A549 (cell line): ENCODE measurements at regions not wholly inside any gene's neighbourhood (a gene's known extent, or its start where the extent isn't known, plus 50 kb on each side); places are given as distances from the start of the nearest gene placed in this dataset.

Experiments
- ATAC-seq, 2 experiments: fragments of 200-7000 bp in 1 of 2; fragments of >200 bp in 1 of 2; cut with Nextera tagmentation in 1 of 2; cut with Tn5 transposase in 1 of 2; 3 replicates each; pipeline versions ENCODE4 v1.8.0 to v1.9.1; 2018 to 2020; ENCODE audit warnings: mild to moderate bottlenecking in 1 of 2, moderate library complexity in 1 of 2
- CTCF ChIA-PET: fragments of 300-600 bp; sonication (Branson Sonifier 250); formaldehyde crosslinking; extraction: SDS; loops from one replicate; lab custom pipeline; 2021; ENCODE audit warnings: antibody characterized with exemption, inconsistent platforms; lab: Yijun Ruan, JAX
- POLR2A ChIA-PET: fragments of 350-600 bp; formaldehyde crosslinking; extraction: SDS; loops from one replicate; lab custom pipeline; 2021; ENCODE audit warnings: antibody characterized with exemption, inconsistent platforms; lab: Yijun Ruan, JAX
- DNase-seq, 2 experiments: peaks; one replicate each; pipeline versions ENCODE4 v3.0.0 to v3.0.0-alpha.2; 2011 to 2016; ENCODE audit warnings: low read depth in 1 of 2, low spot score in 1 of 2
- FAIRE-seq: peaks from 2 replicates; lab custom pipeline; 2011; peaks lifted over from hg19 to GRCh38; lab: Jason Lieb, UNC
- H3K27ac ChIP-seq, 2 experiments: fragments of >200 bp; sonication (Bioruptor Twin); formaldehyde crosslinking; 3 replicates each; pipeline ENCODE4 v1.5.1; 2016 to 2017
- H3K4me1 ChIP-seq: fragments of >200 bp; sonication (Bioruptor Twin); formaldehyde crosslinking; 3 replicates; pipeline ENCODE4 v1.6.1; 2016
- H3K4me2 ChIP-seq: fragments of >200 bp; sonication (Bioruptor Twin); formaldehyde crosslinking; 3 replicates; pipeline ENCODE4 v1.6.1; 2016
- H3K4me3 ChIP-seq: fragments of >200 bp; sonication (Bioruptor Twin); formaldehyde crosslinking; 3 replicates; pipeline ENCODE4 v1.5.1; 2016
- H3K9me3 ChIP-seq: fragments of >200 bp; sonication (Bioruptor Twin); formaldehyde crosslinking; 3 replicates; pipeline ENCODE4 v1.6.1; 2016
- CBX8 ChIP-seq: fragments of 200-600 bp; sonication (generic); IDR thresholded peaks from 2 replicates; pipeline ENCODE4 v1.6.1; 2016
- CEBPB ChIP-seq, 2 experiments: fragments of >200 bp in 1 of 2; sonication (Bioruptor Twin) in 1 of 2; formaldehyde crosslinking in 1 of 2; IDR thresholded peaks; 2 replicates each; pipeline ENCODE4 v1.6.1; 2012 to 2016
- CTCF ChIP-seq: fragments of >200 bp; sonication (Bioruptor Twin); formaldehyde crosslinking; IDR thresholded peaks from 3 replicates; pipeline ENCODE4 v1.5.1; 2016
- E2F6 ChIP-seq: IDR thresholded peaks from 2 replicates; pipeline ENCODE4 v1.6.1; 2012; ENCODE audit warnings: low read depth, borderline replicate concordance
- EP300 ChIP-seq, 2 experiments: fragments of >200 bp; sonication (Bioruptor Twin); formaldehyde crosslinking; IDR thresholded peaks; 2 replicates in 1 of 2; 3 replicates in 1 of 2; pipeline ENCODE4 v1.6.1; 2016 to 2017
- ESRRA ChIP-seq: fragments of 150-350 bp; IDR thresholded peaks from 2 replicates; pipeline ENCODE4 v1.6.1; 2014; ENCODE audit warnings: mild to moderate bottlenecking, low read length, borderline replicate concordance
- FOSB ChIP-seq: fragments of 250-450 bp; sonication (Bioruptor Pico); IDR thresholded peaks from 2 replicates; pipeline ENCODE4 v1.5.0; 2020; ENCODE audit warnings: mild to moderate bottlenecking, moderate library complexity
- HDAC2 ChIP-seq: fragments of 200-600 bp; sonication (generic); IDR thresholded peaks from 2 replicates; pipeline ENCODE4 v1.6.1; 2016
- HMGXB4 ChIP-seq: fragments of 250-450 bp; sonication (Bioruptor Pico); IDR thresholded peaks from 2 replicates; pipeline ENCODE4 v1.5.0; 2021; ENCODE audit warnings: mild to moderate bottlenecking, moderate library complexity, borderline replicate concordance
- HOXB13 ChIP-seq: fragments of 250-450 bp; sonication (Bioruptor Pico); IDR thresholded peaks from 2 replicates; pipeline ENCODE4 v1.5.0; 2020; ENCODE audit warnings: low read depth, mild to moderate bottlenecking, moderate library complexity
- HOXB5 ChIP-seq: fragments of 250-450 bp; sonication (Bioruptor Pico); IDR thresholded peaks from 2 replicates; pipeline ENCODE4 v1.5.0; 2020; ENCODE audit warnings: mild to moderate bottlenecking, moderate library complexity
- KDM5A ChIP-seq: fragments of 200-600 bp; sonication (generic); IDR thresholded peaks from 2 replicates; pipeline ENCODE4 v1.6.1; 2016; ENCODE audit warnings: antibody characterized with exemption, mild to moderate bottlenecking
- PHF8 ChIP-seq: fragments of 200-600 bp; sonication (generic); IDR thresholded peaks from 2 replicates; pipeline ENCODE4 v1.6.1; 2016; ENCODE audit warnings: low read depth, mild to moderate bottlenecking, antibody characterized with exemption, moderate library complexity, borderline replicate concordance
- RFX5 ChIP-seq: fragments of 450-650 bp; IDR thresholded peaks from 2 replicates; pipeline ENCODE4 v1.7.1; 2014; ENCODE audit warnings: antibody characterized with exemption, mild to moderate bottlenecking, moderate library complexity
- RNF2 ChIP-seq: fragments of 200-600 bp; sonication (generic); IDR thresholded peaks from 2 replicates; pipeline ENCODE4 v1.6.1; 2016; ENCODE audit warnings: low read depth, mild to moderate bottlenecking, antibody characterized with exemption, moderate library complexity, borderline replicate concordance
- SMC3 ChIP-seq: fragments of >200 bp; sonication (Bioruptor Twin); formaldehyde crosslinking; IDR thresholded peaks from 3 replicates; pipeline ENCODE4 v1.6.1; 2018; ENCODE audit warnings: inconsistent platforms
- WGBS: methylation state at CpG from one replicate; pipeline ENCODE4 v1.1.6; 2017; ENCODE audit errors: missing lambda C conversion rate; 5-methylcytosine and 5-hydroxymethylcytosine counted together

GRCh38 chrX:20593836-20594235, 327.1 kb upstream of the RPS6KA3 start:
- no peak overlapping the region for H3K27ac ChIP-seq
- no peak overlapping the region for H3K4me2 ChIP-seq
- H3K4me3 ChIP-seq, result no peak overlapping the region
- CTCF ChIA-PET, result no interaction called here
- 59% methylated on average over 2 of the region's 2 CpGs for WGBS
- TF ChIP-seq CBX8 (no peak), PHF8 (no peak), ESRRA (no peak), HMGXB4 (no peak), EP300 (IDR thresholded peaks at IDR 0.05) (no peak), CEBPB (IDR thresholded peaks at IDR 0.05) (no peak), CTCF (no peak), SMC3 (no peak), FOSB (no peak), RNF2 (no peak), RFX5 (no peak)
- FAIRE-seq (peak; percentile 78), ATAC-seq (no peak), DNase-seq (no peak)
- POLR2A ChIA-PET, result no interaction called here
- peaks cover 3% of the 10 kb centered on the region; the same call in 1 of the 3 replicates for H3K9me3 ChIP-seq
- peaks cover 12% of the 10 kb centered on the region for H3K4me1 ChIP-seq

- H3K4me1 ChIP-seq, result peaks cover 12% of the 10 kb centered on the region
- POLR2A ChIA-PET, result no interaction called here
- no peak for TF ChIP-seq E2F6
- TF ChIP-seq HOXB13 (CRISPR knock-in tag), result no peak
- TF ChIP-seq, all 56 proteins: peak for 0
- ATAC-seq (no peak), DNase-seq (no peak), FAIRE-seq (peak; percentile 74)
- Histone ChIP-seq H3K9me3 (peaks cover 7% of the 10 kb centered on the region; the same call in 1 of the 3 replicates), H3K4me3 (no peak overlapping the region), H3K4me2 (no peak overlapping the region), H3K27ac (no peak overlapping the region)
- CTCF ChIA-PET, result no interaction called here
- WGBS, result 76% methylated on average over 2 of the region's 2 CpGs
Measured at GRCh38 chrX:20593402-20593801, 326.7 kb upstream of the RPS6KA3 start.

- Histone ChIP-seq H3K4me1 (peaks cover 10% of the 10 kb centered on the region), H3K9me3 (peaks cover 8% of the 10 kb centered on the region; the same call in 2 of the 3 replicates), H3K4me2 (no peak overlapping the region)
- DNase-seq (no peak), ATAC-seq (no peak), FAIRE-seq (no peak)
- ChIA-PET CTCF (interaction anchor here (0.6 to 1.4 kb wide), 2 partner anchors 60 to 463 kb away, joined by 3 to 5 read pairs; no protein-coding TSS in a partner anchor), POLR2A (no interaction called here)
- WGBS, result 29% methylated on average over 2 of the region's 2 CpGs
- TF ChIP-seq KDM5A, result no peak
- TF ChIP-seq, all 56 proteins: peak for 0
- Histone ChIP-seq H3K27ac (no peak overlapping the region), H3K4me3 (no peak overlapping the region)
Measured at GRCh38 chrX:20591246-20591645, 324.5 kb upstream of the RPS6KA3 start.

- TF ChIP-seq HOXB5 (CRISPR knock-in tag) (no peak), CTCF (no peak), RNF2 (no peak), HDAC2 (no peak)
- 22% methylated on average over 2 of the region's 2 CpGs for WGBS
- CTCF ChIA-PET, result no interaction called here
- no peak for FAIRE-seq
- Histone ChIP-seq H3K9me3 (peaks cover 8% of the 10 kb centered on the region; the same call in 2 of the 3 replicates), H3K4me2 (no peak overlapping the region), H3K27ac (no peak overlapping the region), H3K4me1 (no peaks in the 10 kb centered on the region), H3K4me3 (no peak overlapping the region)
- ATAC-seq, result no peak
- POLR2A ChIA-PET, result no interaction called here
- no peak for DNase-seq
Measured at GRCh38 chrX:20585782-20586181, 319.1 kb upstream of the RPS6KA3 start.
